ENCODE measurements at regions not wholly inside any gene's neighbourhood (a gene's known extent, or its start where the extent isn't known, plus 50 kb on each side); places are given as distances from the start of the nearest gene placed in this dataset.

DNA sequence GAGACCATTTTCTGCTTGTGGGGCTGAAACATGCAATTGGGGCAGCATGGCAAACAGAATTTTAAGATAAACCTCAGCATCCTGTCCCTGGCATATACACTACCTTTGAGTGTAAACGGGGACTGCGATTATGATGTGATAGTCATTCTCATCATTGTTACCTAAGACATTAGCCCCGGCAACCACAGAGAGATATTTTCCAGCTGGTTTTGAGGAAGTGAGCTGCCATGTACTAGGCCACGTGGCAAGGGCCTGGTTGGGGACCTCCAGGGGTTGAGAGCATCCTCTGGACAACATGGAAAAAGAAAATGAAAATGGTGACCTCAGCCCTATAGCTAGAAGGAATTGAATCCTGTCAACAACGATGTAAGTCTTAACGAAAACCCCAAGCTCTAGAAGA is 623.6 kb upstream of the CDH18 start:
- Histone ChIP-seq H3K36me3 (no peaks in the 10 kb centered on the region), H3K9me3 (ENCODE audit: low read depth) (no peaks in the 10 kb centered on the region), H3K4me3 (no peak overlapping the region), H3K27me3 (no peaks in the 10 kb centered on the region), H3K27ac (no peak overlapping the region), H3K4me1 (ENCODE audit: low read depth) (no peaks in the 10 kb centered on the region)
- TF ChIP-seq, protein P1, sequence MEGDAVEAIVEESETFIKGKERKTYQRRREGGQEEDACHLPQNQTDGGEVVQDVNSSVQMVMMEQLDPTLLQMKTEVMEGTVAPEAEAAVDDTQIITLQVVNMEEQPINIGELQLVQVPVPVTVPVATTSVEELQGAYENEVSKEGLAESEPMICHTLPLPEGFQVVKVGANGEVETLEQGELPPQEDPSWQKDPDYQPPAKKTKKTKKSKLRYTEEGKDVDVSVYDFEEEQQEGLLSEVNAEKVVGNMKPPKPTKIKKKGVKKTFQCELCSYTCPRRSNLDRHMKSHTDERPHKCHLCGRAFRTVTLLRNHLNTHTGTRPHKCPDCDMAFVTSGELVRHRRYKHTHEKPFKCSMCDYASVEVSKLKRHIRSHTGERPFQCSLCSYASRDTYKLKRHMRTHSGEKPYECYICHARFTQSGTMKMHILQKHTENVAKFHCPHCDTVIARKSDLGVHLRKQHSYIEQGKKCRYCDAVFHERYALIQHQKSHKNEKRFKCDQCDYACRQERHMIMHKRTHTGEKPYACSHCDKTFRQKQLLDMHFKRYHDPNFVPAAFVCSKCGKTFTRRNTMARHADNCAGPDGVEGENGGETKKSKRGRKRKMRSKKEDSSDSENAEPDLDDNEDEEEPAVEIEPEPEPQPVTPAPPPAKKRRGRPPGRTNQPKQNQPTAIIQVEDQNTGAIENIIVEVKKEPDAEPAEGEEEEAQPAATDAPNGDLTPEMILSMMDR (IDR thresholded peaks at IDR 0.05; ENCODE audit: low read depth, low read length): no peak
- no peak for DNase-seq (ENCODE audit: low read depth in 1 of 2, low spot score in 1 of 2)

DNA sequence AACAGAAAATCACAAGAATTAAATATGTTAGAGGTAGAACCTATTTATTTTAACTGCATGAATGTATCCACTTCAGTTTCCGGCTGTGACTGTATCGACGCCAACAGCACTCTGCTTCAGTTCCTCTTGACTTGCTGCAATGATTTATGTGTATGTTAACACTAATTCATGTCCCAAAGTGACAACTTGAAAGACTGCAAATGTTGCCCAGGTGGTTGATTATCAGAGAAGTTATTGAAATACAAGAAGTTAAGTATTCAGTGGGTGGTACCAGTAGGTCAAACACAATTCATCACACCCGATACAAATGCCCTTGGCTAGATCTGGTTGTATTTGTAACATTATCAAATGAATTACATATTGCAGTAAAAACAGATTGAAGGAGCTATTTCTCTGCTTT is 622.7 kb upstream of the CDH18 start:
- Histone ChIP-seq H3K4me3 (no peak overlapping the region), H3K27ac (no peak overlapping the region), H3K4me1 (ENCODE audit: low read depth) (no peaks in the 10 kb centered on the region), H3K36me3 (no peaks in the 10 kb centered on the region), H3K9me3 (ENCODE audit: low read depth) (no peaks in the 10 kb centered on the region), H3K27me3 (no peaks in the 10 kb centered on the region)
- DNase-seq (ENCODE audit: low read depth in 1 of 2, low spot score in 1 of 2): peak in 1 of 2 donors; percentile 13
- TF ChIP-seq, protein P1 (IDR thresholded peaks at IDR 0.05; ENCODE audit: low read depth, low read length): no peak

- TF ChIP-seq, protein P1 (IDR thresholded peaks at IDR 0.05; ENCODE audit: low read depth, low read length): no peak
- no peaks in the 10 kb centered on the region for H3K27me3 ChIP-seq
- no peak overlapping the region for H3K4me3 ChIP-seq
- H3K4me1 ChIP-seq (ENCODE audit: low read depth): no peaks in the 10 kb centered on the region
- H3K36me3 ChIP-seq: no peaks in the 10 kb centered on the region
- no peak overlapping the region for H3K27ac ChIP-seq
- no peaks in the 10 kb centered on the region for H3K9me3 ChIP-seq (ENCODE audit: low read depth)
- no peak for DNase-seq (ENCODE audit: low read depth in 1 of 2, low spot score in 1 of 2)
Measured at GRCh38 chr5:20609126-20609525, 621.1 kb upstream of the CDH18 start.

DNA sequence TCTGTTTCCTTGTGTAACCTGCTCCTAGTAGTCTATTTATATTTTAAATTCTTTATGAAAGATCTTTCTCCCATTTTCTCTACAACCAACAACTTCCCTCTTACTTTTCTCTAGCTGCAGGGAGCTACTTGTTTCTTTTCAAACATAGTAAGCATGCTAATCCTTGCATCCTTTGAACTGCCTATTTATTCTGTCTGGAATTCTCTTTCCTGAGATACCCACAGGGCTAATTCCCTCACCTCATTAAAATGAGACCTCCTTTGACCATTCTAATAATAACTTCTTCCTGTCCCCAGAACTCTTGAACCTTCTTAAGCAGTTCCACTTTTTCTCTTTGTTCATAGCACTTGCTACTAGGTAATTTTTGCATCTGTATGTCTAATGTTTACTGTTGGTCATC is 620.6 kb upstream of the CDH18 start:
- Histone ChIP-seq H3K27ac (no peak overlapping the region), H3K4me3 (no peak overlapping the region), H3K27me3 (no peaks in the 10 kb centered on the region), H3K36me3 (no peaks in the 10 kb centered on the region), H3K4me1 (ENCODE audit: low read depth) (no peaks in the 10 kb centered on the region), H3K9me3 (ENCODE audit: low read depth) (no peaks in the 10 kb centered on the region)
- TF ChIP-seq, protein P1 (IDR thresholded peaks at IDR 0.05; ENCODE audit: low read depth, low read length): no peak
- no peak for DNase-seq (ENCODE audit: low read depth in 1 of 2, low spot score in 1 of 2)

DNA sequence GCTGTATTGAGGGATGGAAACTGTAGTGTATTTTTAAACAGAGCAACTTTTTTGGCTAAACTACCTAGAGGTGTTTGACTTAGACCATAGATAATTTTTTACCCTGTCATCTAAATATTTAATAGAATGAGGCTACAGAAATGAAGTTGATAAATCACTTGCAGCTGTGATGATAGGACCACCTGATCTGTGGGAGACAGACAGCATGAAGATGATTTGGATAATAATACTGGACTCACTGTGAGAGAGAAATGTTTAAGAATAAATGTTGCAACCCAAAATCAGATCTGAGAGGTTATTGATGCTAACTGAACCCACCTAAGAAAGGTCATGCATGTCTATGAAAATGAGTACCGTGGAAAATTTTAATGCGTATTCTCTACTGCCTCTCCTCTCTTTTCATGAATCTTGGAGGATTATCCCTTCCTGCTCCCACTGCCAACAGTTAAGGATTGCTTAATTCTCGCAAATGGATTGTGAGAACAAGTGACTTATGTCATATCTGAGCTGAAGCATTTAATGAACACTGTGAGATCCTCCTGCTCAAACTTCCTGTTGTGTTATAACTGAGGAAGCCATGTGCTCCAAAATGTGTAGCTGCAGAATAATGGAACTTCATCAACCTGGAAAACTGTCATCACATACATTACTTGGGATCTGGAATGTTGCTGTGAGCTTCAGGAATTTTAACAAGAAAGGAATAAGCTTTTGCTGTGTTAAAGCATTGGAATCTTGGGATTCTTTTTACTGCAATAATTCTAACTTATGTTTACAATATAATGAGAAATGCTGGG is 617.9 kb upstream of the CDH18 start:
- no peak overlapping the region for H3K27ac ChIP-seq
- peak in 1 of 2 donors; percentile 44 for DNase-seq (ENCODE audit: low read depth in 1 of 2, low spot score in 1 of 2)
- no peaks in the 10 kb centered on the region for H3K4me1 ChIP-seq (ENCODE audit: low read depth)
- no peak overlapping the region for H3K4me3 ChIP-seq
- TF ChIP-seq, protein P1 (IDR thresholded peaks at IDR 0.05; ENCODE audit: low read depth, low read length): no peak
- no peaks in the 10 kb centered on the region for H3K9me3 ChIP-seq (ENCODE audit: low read depth)
- no peaks in the 10 kb centered on the region for H3K36me3 ChIP-seq
- H3K27me3 ChIP-seq: no peaks in the 10 kb centered on the region

All from cardiac muscle cell (in vitro differentiated cells and primary cell).